ENCODE measurements at regions not wholly inside any gene's neighbourhood (a gene's known extent, or its start where the extent isn't known, plus 50 kb on each side); places are given as distances from the start of the nearest gene placed in this dataset.

DNA sequence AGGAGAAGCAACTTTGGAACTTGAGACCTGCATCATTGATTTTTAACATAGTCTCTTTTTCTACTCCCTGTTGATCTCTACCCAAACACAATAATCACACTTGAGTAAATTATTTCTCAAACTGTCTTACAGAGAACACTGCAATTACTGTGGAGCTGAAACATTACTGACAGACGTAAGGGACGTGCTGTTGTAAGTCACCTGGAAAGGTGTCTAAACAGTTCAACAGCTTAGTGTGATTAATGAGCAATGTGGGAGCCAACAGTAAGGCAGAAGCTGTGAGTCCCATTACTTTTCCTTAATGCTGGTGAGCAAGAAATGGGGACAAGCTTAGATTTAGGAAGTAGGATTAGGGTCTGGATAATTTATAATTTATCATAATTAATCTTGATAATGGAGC is 265.7 kb downstream of the DLEU7 start:
- DNase-seq (ENCODE audit: low spot score) = no peak

DNA sequence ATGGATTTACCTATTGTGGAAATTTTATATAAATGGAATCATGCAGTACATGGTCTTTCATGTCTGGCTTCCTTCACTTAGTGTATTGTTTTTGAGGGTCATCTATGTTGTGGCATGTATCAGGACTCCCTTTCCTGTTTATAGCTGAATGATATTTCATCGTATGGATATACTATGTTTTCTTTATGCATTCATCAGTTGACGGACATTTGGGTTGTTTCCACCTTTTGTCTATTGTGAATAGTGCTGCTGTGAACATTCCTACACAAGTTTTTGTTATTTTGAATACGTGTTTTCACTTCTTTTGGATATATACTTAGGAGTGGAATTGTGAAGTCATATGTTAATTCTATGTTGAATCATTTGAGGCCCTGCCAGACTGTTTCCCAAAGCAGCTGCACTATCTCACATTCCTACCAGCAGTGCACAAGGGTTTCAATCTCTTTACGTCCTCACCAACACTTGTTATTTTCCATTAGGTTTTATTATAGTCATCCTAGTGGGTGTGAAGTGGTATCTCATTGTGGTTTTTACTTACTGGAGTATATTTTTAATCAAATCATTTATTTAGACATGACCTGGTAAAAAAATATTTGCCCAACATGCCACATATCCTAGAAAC is 262.7 kb downstream of the DLEU7 start:
- DNase-seq (ENCODE audit: low spot score) = no peak

DNA sequence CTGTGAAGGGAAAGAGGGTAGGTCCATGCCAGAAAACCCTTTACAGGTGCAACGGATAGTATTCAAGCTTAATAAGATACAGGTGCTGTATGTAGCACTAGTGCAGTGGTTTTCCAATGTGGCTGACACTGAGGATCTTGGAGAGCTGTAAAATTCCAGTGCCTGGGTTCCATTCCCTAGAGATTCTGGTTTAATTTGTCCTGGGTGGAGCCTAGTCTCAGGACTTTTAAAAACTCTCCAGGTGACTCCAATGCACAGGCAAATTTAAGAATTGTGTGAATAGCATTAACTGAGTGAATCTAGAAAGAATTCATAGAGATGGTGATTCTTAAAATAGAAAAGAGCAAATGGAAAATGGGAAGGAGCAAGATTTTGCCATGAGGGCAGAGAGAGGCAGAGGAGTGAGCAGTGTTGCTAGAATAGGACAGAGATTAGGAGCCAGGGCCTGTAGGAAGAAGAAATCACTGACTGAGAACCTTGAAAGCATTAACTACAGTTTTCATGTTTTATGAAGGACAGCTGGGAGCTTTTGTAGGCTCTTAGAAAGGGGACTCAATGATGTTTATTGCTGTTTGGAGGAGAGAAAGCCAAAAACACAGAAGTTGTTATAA is 261.8 kb downstream of the DLEU7 start:
- DNase-seq (ENCODE audit: low spot score) = no peak

DNA sequence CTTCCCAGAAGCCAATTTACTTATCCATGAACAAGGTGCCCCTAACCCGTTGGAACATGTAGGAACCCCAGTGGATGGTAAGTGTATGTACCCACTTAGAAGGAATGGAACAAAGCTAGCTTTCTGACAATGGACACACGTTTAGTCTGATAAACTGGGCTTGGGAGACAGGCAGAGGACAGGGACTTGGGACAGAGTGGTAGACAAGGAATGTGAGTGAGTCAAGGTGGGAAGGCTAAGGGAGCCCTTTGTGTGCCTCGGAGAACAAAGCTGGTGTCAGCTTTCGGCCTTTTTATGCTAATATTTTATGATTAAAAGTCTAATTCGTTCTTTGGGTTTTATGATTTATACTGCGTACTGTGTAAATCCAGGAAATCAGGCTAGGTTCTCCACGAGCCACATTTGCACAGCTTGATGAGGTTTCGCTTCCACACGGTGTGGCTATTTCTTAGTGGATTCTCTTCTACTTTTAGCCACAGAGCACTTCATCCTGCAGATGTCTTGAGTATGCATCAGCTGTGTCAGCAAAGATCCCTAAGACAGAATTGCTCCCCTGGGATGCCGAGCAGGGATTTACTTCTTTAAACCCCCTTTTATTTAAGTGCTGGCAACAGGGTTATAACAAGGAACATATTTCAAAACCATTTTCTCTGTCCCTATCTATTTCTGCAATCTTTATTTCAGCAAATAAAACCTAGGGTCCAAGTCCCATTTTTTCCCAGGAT is 258.5 kb downstream of the DLEU7 start:
- no peak for DNase-seq (ENCODE audit: low spot score)

DNA sequence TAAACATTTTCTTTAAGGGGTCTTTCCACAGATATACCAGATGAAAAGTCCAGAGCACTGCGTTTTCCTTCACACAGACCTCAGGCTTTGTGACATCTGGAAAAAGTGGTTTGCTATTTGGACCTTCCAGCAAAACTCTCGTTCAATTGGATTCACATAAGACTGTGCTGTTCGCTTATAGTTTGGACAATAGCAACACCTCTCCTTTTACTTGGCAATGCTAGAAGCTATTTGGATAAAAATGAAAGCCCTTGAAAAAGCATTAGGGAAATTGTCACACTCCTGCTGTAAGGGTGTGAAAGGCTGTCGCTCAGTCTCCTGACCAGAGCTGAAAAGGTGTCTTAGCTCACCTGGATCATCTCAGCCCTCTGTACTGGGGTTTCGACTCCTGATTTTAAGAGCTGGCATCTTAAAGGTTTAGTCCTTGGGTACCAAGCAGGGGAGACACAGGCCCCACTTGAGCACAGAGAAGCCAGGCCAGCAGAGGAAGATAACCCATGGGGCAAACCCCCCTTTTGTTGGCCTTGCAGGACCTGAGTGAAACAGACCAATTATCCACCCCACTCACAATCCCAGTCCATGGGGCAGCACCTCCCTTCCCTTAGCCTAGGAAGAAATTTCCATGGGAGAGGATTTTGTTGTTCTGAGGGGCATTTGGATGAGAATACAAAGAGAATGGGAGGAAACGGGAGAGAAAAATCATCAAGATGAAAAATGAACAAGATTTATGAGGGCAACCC is 257.6 kb downstream of the DLEU7 start:
- DNase-seq (ENCODE audit: low spot score) = no peak

DNA sequence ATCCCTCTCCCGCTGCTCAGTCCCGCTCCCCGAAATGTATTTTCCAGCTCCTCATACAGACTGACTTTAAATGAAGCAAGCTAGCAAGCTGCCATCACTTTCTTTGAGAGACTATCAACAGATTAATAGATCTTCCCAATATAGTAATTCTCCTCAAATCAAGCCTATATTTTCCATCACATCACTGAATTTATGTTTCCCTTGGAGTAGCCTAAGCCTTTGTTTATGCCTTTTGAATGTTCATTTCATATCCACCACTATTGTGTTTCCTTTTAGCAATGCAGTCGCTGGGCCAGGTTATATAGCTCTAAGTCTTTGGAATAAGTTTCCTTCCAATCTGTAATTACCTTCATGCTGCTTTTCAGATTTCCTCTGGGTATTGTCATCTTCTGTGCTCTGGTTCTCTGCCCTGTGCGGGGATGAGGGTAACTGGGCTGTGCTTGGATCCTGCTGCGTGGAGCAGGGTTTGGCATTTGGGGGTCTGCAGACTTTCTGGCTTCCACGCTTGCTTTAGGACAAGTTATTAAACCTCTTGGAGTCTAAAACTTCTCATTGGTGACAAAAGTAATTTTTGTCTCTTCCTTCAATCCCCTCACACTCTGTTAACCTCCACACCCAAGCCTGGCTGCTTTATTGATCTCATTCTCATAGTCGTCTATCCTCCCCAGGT is 256.9 kb downstream of the DLEU7 start:
- DNase-seq (ENCODE audit: low spot score) = no peak

DNA sequence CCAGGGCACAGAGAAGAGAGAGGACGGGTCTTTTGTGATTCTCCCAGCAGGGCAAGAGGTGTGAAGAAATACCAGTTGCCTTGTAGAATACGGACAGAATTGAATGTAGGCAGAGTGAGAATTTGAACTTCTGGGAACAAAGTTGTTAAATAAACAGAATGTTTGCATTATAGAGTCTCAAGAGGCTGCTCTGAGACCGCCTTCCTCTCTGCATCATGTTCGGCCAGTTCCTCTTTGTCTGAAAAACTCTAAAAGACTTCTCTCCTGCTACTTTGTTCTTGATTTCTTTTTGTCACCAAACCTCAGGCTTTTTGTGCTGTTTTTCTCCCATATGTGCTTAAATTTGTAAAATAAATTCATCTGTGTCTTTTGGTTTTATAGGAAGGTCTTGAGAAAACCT is 256.4 kb downstream of the DLEU7 start:
- DNase-seq (ENCODE audit: low spot score) = no peak

DNA sequence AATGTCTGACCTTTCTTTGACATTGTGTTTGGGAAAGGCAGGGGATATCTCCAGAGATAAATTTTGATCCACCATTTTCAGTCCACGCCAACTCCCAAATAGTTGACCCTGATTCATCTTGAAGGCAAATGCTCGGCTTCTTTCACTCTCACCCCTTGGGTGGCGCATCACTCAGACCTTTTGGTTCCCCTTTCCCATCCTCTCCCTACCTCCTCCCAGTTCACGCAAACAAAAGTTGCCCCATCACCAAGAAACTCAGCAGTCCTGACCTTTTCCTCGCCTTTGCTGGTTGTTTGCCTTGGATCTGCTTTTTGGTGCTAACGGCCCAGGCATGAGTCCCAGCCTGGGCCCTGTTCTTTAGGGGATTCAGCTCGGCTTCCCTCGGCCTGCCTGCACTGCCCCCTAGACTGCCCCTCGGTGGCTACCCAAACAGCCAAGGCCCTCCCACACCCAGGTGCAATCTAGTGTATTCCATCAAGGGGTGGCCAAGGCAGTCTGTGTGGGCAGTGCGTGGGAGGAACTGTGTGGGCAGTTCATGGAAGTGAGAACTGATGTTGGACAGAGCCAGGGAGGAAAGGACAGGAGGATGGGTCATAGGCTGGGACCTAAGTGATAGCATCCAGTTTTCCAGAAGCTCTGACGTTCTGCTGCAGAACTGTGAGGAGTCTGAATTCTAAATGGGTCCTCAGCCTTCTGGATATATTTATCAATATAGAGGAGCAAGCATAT is 255.7 kb downstream of the DLEU7 start:
- no peak for DNase-seq (ENCODE audit: low spot score)

DNA sequence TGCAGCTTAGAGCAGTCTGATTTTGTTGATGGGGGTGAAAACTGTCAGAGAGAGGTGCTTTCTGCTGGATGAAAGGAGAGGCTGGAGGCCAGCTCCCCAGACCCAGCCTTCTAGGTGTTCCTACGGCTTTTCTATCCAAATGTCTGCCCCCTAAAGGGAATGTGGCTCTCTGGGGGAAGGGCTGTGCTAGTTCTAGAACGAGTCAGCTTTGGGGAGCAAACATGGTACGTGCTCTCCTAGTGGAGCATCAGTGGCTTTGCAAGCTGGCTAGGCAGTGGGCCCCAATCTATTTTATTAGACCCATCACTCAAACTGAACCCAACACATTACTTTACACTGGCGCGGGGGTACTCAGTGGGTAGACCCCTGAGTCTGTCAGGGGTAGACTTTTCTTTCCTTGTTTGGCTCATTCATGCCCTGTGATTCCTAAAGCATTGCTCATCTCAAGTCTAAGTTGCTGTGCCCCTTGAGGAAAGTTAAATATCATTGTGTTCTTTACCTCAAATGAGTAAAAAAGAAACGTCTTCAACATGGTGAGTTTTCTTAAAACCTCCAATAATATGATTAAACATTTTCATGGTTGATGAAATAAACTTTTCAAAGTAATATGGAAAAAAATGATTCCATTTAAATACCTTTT is 254.9 kb downstream of the DLEU7 start:
- DNase-seq (ENCODE audit: low spot score) = no peak

DNA sequence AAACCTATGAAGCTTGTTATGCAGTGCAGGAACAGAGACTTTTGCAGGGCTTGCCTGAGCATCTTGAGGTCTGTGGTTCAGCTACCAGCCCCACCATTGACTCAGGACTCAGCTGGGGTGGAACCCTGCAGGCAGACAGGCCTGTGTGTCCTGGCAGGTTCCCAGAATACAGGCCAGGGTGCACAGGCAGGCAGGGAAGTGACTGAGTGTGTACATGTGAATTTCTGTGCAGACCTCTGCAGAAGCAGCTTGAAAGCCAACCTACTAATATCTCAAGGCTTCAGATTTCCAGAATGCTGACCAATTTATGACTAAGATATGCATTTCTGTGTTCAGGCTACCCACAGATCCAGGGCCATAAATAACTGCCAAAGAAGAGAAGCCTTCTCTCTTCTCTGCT is 254.4 kb downstream of the DLEU7 start:
- DNase-seq (ENCODE audit: low spot score) = no peak

DNA sequence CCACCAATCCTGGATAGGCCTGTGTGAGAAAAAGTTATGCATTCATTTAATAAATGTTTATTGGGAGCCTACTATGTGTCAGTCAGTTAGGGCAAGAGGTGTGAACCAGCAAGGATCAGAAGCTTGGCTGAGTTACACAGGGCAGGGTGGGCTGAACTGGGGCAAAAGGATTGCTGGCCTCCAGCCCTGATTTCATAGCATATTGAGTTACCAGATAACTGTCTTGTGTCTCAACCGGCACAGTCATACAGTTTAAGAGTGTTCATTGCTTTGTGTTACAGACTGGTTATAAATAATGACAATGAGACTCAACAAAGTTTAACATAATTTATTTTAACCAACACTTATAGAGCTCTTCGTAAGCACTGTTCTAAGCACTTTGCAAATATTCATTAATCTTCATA is 253.8 kb downstream of the DLEU7 start:
- no peak for DNase-seq (ENCODE audit: low spot score)

DNA sequence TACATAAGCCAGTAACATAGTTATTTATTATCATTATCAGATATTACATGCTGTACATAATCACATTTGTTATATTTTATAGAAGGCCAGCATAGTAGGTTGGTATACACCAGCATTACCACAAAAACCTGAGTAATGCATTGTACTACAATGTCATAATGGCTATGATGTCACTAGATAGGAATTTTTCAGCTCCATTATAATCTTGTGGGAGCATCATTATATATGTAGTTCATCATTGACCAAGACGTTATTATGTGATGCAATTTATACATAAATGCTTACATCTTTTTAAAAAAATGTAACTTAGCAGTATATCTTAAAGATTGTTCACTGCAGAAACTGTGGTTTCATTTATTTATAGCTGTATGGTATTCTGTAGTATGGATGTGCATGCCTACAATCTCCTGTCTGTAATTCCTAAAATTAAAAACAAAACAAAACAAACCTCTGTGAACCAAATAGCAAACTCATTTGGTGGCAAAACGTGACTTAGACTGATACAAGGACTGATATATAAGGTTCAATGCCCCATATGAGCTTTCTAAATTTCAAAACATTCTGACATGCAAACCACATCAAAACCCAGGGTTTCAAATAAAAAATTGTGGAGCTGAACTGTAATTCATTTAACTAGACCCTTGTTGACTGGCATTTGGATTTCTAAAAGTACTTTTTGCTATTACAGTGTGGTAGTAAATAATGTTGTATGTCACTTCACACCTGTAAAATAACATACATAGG is 250.9 kb downstream of the DLEU7 start:
- DNase-seq (ENCODE audit: low spot score) = no peak

DNA sequence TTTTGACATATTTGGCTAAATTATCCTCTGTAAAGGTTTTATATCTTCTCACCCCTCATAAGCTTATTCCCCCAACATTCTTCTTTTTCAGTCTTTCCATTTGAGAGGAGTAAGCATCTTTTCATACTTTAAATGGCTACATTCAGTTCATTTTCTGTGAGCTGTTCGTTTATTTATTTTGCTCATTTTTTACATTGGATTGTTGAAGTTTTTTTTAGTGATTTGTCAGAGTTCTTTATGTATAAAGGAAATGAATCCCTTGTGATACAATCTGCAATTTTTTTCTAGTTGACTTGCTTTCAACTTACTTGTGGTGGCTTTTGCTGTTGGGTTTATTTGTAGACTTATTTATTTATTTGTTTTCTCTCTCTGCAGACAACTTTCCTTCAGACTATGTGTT is 250.3 kb downstream of the DLEU7 start:
- no peak for DNase-seq (ENCODE audit: low spot score)

DNA sequence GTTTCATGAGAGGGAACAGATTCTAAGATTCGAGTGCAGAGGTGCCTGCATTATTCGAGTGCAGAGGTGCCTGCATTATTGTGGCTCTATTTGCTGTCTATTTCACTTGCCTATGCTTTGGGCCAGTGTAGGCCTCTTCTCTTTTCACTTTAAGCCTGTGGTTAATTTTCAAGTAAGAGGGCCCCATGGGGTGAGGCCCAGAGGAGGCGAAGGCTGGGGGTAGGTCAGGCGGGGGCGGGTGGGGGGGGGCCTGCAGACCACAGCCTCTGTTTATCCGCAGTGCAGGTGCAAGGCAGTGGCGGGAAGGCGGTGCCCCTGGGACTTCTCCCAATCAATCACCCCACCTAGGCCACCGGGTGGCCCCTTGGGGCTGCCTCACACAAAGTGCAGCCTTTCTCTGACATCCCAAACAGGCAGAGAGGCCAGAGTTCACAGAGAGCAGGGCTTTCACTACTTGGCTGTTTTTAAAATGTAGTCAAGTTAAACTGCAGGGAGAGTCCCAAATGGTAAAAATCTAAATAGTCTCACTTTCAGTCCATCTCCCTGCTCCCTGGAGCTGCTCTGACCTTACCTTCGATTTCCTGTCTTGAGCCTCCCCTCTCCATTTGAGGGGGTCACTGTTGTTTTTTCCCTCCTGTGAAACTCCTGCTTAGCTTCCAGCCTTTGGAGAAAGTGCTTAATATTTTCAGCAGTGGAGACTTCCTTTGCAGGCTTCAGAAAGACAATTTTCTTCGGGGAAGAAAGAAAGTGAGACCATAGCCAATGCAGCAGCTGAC is 249.0 kb downstream of the DLEU7 start:
- DNase-seq (ENCODE audit: low spot score) = peak; percentile 6

DNA sequence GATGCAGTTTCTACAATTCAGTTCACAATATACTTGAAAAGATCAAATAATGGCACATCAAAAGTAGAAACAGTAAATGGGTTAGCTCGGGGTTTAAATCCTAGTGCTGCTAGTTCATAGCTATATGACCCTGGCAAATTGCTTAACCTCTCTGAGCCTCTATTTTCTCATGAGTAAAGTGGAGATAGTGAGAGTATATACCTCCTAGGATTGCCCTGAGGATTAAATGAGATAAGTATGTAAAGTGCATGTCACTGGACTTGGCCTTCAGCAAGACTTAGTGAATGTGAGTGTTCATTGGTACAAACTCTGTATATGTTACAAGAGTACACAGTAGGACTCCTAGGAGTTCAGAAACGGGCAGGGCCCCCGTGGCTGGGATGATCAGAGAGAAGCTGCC is 248.3 kb downstream of the DLEU7 start:
- no peak for DNase-seq (ENCODE audit: low spot score)

DNA sequence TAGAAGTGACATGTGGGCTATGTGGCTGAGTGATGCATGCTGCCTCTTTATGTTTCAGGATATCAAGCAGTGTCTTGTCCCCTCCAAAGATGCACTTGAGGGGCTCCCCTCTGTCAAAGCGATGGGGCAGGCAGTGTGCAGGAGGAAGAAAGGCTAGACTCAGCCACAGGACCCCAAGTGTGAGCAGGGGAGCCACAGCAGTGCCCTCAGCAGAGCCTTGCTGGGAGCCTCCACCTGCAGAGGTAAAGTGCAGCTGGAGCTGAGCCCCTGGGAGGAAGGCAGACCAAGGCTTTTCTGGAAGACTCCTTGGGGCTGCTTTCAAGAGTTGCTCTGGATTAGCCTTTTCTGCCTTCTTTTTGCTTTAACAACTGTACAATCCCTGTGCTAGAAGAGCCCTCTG is 247.3 kb downstream of the DLEU7 start:
- DNase-seq (ENCODE audit: low spot score) = no peak

DNA sequence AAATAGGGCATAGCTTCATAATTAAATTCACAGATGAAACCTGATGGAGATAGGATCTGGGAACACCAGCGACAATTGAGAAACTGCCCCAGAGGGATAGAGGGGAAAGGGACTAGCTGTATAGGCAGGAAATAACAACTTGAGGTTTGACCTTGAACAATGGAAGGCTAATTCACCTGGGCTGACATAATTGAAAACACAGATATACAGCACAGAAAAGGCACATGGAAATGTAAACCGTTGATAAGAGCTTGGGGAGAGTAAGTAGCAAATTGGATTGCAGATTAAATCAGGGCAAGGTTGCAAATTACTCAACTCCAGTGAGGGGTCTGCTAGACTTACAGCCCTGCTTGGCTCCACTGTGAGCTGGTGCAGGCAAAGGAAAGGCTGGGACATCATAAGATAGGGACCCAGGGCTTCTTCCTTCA is 246.7 kb downstream of the DLEU7 start:
- no peak for DNase-seq (ENCODE audit: low spot score)

DNA sequence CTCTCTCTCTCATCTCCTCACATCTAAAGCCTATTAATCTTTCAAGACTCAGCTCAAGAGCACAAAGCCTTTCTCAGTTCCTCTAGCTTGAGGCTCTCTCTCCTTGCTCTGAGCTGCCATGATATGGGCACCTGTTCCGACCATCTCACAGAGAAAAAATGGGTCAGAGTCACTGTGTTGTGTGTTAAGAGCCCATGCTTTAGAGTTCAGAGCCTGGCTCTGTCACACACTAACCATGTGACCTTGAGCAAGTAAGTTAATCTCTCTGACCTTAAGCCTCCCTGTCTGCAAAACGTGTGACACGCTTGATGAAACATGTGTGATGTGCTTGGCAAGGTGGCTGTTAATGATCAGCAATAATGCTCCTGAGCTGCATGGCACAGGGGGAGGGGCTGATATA is 245.2 kb downstream of the DLEU7 start:
- no peak for DNase-seq (ENCODE audit: low spot score)

DNA sequence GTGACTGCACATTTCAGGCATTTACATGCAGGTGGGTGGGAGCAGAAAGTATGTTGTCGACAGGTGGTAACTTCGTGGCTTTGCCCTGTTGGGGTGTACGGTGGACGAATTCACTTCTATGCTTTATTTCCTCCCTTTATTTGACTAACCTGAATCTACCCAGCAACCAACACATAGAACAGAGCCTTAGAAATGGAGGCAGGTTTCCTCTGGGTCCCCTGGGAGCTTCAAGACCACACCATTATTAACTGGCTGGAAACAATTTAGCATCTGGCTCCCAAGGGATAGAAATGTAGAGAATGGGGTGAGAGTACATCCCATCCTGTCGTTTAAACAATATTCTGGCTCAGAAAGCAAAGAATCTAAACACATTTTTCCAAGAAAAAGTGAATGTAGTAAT is 244.4 kb downstream of the DLEU7 start:
- no peak for DNase-seq (ENCODE audit: low spot score)

DNA sequence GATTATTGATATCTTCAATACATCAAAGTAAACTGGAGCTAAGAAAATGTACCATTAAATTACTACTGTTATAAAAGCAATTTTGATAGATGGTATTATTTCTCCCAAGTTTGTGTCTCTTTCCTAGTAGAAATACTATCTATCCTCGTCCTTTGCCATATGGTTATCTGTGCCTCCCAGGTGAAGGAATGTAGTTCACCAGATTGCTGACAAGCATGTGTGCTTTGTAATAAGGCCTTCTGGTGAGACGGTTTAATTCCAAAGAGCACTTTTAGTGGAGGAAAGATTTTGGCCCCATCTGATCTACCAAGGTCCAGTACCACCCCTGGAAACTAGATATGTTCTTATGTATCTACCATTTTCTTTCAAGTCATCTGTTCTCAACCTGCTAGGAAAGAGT is 243.6 kb downstream of the DLEU7 start:
- DNase-seq (ENCODE audit: low spot score) = no peak
